Stimulated activated CD4-positive, alpha-beta T cell treated with anti-CD3 and anti-CD28 coated beads, TNF-alpha, amount 100 ng/mL, for 1 hour (primary cell): ENCODE measurements at regions not wholly inside any gene's neighbourhood (a gene's known extent, or its start where the extent isn't known, plus 50 kb on each side); places are given as distances from the start of the nearest gene placed in this dataset.

Experiments used
- DNase-seq, 3 donors: peaks; one replicate each; pipeline ENCODE4 v3.0.0-alpha.2; 2020; ENCODE audit warnings: low read depth in 3 of 3, low spot score in 1 of 3

DNA sequence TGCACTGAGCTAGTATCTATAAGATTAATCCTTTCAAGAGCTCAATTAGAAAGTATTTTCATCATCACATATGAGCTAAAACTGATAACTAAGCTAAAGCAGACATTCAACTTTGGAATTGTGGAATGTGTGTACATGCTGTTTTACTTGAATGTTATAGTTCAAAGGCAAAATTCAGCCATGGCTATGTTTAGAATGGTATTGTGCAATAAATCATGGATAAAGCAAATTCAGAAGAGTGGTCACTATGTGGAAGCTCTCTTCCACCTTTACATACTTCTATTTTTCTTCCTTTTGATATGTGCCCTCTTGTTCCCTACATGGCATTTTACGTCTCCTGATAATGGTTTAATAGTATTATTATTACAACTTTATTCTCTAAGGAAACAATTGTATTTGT lies 1366.3 kb upstream of the LRRTM1 start:
- DNase-seq, result no peak

GRCh38 chr2:81661081-81661480 lies 1356.5 kb upstream of the LRRTM1 start:
- DNase-seq, result no peak

DNA sequence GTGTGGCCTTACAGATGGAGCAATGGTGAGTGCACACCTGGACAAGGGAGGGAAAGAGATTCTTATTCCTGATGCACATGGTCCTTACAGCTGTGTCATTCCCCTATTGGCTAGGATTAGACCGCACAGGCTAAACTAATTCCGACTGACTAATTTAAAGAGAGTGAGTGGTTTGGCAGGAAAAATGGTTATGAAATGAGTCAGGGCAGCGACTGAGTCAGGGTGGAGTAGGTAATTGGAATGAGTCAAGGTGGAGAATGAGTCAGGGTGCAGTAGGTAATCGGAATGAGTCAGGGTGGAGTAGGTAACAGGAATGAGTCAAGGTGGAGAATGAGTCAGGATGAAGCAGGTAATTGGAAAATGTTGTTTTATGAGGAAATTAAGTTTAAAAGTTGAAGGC lies 1353.7 kb upstream of the LRRTM1 start:
- no peak for DNase-seq

GRCh38 chr2:81650048-81650971 lies 1345.8 kb upstream of the LRRTM1 start:
- DNase-seq, result no peak

- no peak for DNase-seq
Observed at GRCh38 chr2:81648806-81649205, 1344.3 kb upstream of the LRRTM1 start.

DNA sequence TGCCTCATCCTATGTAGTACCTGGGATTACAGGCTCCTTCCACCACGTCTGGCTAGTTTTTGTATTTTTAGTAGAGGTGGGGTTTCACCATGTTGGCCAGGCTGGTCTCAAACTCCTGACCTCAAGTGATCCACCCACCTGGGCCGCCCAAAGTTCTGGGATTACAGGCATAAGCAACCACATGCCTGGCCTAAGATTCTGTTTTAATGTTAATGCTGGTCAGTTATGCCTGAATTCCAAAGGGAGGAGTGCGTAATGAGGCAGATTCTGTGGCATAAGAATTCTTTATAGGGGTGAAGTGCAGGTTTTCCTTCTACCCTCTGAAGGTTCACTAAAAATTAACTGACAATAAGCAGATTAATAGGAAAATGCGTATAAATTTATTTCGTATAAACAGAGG lies 1343.8 kb upstream of the LRRTM1 start:
- no peak for DNase-seq

- DNase-seq, result no peak
Observed at GRCh38 chr2:81647715-81648230, 1343.2 kb upstream of the LRRTM1 start.

GRCh38 chr2:81645745-81646301 lies 1341.3 kb upstream of the LRRTM1 start:
- no peak for DNase-seq

GRCh38 chr2:81644189-81644588 lies 1339.6 kb upstream of the LRRTM1 start:
- DNase-seq, result no peak

DNA sequence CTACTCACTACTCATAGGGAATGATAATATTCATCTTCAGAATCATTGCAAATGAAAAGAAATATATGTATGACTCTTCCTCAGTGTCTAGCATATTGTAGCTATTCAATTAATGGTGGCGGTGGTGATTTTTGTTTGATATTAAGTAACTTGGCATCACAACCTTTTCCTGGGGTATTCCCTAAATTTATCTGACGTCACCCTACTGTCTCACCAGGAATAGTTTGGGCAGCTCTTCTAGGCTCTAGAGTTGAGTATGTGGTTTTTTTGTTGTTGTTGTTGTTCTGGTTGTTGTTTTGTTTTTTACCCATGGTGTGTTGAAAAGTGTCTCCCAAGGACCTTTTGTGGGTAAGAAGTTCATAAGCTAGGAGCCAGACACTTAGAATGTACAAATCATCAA lies 1320.3 kb upstream of the LRRTM1 start:
- DNase-seq, result no peak

GRCh38 chr2:81600088-81600487 lies 1295.5 kb upstream of the LRRTM1 start:
- no peak for DNase-seq

GRCh38 chr2:81598453-81598852 lies 1293.9 kb upstream of the LRRTM1 start:
- DNase-seq, result no peak

DNA sequence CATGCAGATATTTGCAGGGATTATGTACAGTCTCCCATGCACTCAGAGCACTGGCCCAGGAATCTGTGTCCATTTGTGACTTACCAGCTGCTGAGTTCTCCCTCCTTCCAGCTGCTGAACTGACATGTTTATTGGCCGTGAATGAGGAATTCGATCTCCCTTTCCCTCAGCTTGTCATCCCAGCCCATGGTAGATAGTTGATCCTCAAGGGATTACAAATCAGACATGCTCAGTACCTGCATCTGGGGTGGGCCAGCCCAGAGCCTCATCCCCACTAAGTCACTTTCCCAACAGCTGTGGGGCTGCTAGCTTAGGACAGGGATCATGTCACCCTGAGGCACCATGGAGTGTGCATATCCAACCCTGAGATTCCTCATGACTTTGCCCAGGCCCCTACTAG lies 1284.9 kb upstream of the LRRTM1 start:
- DNase-seq, result no peak

DNA sequence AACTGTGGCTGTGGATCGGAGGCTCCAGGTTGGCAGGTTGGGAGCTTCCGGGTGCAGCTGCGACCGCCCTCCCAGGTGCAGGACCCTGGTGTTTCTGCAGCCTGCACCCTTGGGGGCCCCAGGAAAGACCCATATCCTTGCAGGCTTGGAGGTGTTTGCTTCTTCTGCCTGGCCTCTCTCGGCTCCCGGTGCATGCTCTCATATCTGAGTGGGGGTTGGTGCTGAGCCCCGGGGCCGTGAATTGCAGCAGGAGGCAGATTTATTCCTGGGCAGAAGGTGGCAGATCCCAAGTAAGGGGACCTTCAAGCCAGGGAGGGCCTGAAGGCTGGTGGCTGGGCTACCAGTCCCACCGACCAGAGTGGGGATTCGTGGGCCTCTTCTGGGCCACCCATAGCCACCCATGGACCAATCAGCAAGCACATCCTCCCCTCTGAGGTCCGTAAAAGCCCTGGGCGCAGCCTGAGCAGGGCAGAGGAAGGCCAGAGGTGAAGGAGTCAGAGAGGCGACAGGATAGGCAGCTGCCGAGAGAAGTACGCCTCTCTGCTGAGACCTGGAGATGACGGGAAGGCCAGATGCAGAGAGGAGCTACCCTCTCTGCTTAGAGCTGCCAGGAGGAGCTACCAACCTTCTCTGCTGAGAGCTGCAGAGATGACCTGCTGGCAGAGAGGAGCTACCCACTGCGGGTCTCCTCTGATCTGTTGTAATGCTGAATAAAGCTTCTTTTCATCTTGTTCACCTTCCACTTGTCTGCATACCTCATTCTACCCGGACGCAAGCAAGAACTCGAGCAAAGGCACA lies 1279.0 kb upstream of the LRRTM1 start:
- DNase-seq, result no peak

- DNase-seq, result no peak
Observed at GRCh38 chr2:81576713-81577112, 1272.2 kb upstream of the LRRTM1 start.

- no peak for DNase-seq
Observed at GRCh38 chr2:81551040-81551634, 1246.6 kb upstream of the LRRTM1 start.

DNA sequence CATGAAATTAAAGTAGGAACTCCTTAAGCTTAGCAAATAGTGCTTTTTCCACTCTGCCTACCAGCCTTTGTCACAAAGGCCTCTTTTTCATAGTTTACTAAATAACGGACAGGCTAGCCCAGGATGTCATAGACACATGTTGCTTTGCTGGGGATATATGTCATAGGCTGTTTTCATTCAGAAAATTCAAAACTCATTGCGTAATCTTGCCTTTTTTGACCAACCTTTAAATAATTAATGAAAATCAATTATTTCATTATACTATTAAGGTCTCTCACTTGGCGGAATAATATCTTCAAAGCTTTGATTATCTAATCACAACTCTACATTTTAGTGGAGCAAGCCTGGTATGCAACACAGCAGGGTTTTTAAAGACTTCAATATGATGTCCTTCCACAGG lies 1245.7 kb upstream of the LRRTM1 start:
- no peak for DNase-seq

GRCh38 chr2:81549646-81550045 lies 1245.1 kb upstream of the LRRTM1 start:
- no peak for DNase-seq

DNA sequence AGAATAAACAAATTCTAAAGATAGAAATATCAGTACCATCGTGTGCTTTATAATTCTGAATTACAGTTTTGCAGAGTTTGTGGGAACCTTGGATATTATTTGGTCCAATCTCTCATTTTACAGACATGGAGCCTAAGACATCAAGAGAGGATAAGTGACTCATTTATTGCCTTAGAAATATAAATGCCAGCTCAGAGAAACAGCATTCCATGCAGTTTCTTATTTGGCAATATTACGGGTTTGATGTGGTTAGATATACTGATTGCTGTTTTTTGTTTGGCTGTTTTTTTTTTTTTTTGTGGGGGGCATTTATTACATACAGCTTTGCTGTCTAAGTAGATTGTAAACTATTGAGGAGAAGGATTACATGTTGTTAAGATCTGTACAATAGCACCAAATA lies 1241.1 kb upstream of the LRRTM1 start:
- DNase-seq, result no peak

GRCh38 chr2:81542119-81542518 lies 1237.6 kb upstream of the LRRTM1 start:
- DNase-seq, result no peak

GRCh38 chr2:81529944-81530343 lies 1225.4 kb upstream of the LRRTM1 start:
- DNase-seq, result no peak
